Liver (tissue), 3 donors: ENCODE measurements at regions not wholly inside any gene's neighbourhood (a gene's known extent, or its start where the extent isn't known, plus 50 kb on each side); places are given as distances from the start of the nearest gene placed in this dataset.

Experiments
- ATF3 ChIP-seq: IDR thresholded peaks from 2 replicates; pipeline ENCODE4 v1.6.1; 2016; ENCODE audit warnings: antibody characterized with exemption
- CTCF ChIP-seq: fragments of 150-350 bp; IDR thresholded peaks from 2 replicates; pipeline ENCODE4 v1.5.1; 2017; ENCODE audit warnings: improper control_type of control experiment, low read depth, low read length; ENCODE audit not compliant: missing input control
- FOXA1 ChIP-seq: IDR thresholded peaks from 2 replicates; pipeline ENCODE4 v1.6.1; 2016; ENCODE audit warnings: antibody characterized with exemption
- GABPA ChIP-seq, 2 donors: IDR thresholded peaks in 1 of 2; conservative IDR thresholded peaks in 1 of 2; 2 replicates each; pipeline ENCODE4 v1.6.1; 2016; ENCODE audit warnings: antibody characterized with exemption in 2 of 2, mild to moderate bottlenecking in 1 of 2, moderate library complexity in 1 of 2
- JUND ChIP-seq, 2 donors: IDR thresholded peaks; 2 replicates each; pipeline ENCODE4 v1.6.1; 2016; ENCODE audit warnings: antibody characterized with exemption in 2 of 2
- MAX ChIP-seq: IDR thresholded peaks from 2 replicates; pipeline ENCODE4 v1.6.1; 2016; ENCODE audit warnings: antibody characterized with exemption
- NR2F2 ChIP-seq: IDR thresholded peaks from 2 replicates; pipeline ENCODE4 v1.6.1; 2016; ENCODE audit warnings: antibody characterized with exemption
- RAD21 ChIP-seq, 2 donors: IDR thresholded peaks; 2 replicates each; pipeline ENCODE4 v1.6.1; 2016; ENCODE audit warnings: antibody characterized with exemption in 2 of 2, mild to moderate bottlenecking in 2 of 2
- REST ChIP-seq: IDR thresholded peaks from 2 replicates; pipeline ENCODE4 v1.6.1; 2016; ENCODE audit warnings: antibody characterized with exemption, mild to moderate bottlenecking
- RXRA ChIP-seq, 2 donors: IDR thresholded peaks; 2 replicates each; pipeline ENCODE4 v1.6.1; 2017 to 2018; ENCODE audit warnings: antibody characterized with exemption in 2 of 2, mild to moderate bottlenecking in 1 of 2
- SP1 ChIP-seq: IDR thresholded peaks from 2 replicates; pipeline ENCODE4 v1.6.1; 2018; ENCODE audit warnings: antibody characterized with exemption, mild to moderate bottlenecking
- TAF1 ChIP-seq: conservative IDR thresholded peaks from 2 replicates; pipeline ENCODE4 v1.6.1; 2016; ENCODE audit warnings: antibody characterized with exemption, mild to moderate bottlenecking
- YY1 ChIP-seq: IDR thresholded peaks from 2 replicates; pipeline ENCODE4 v1.6.1; 2016; ENCODE audit warnings: antibody characterized with exemption, mild to moderate bottlenecking
- ZBTB33 ChIP-seq: IDR thresholded peaks from 2 replicates; pipeline ENCODE4 v1.6.1; 2016; ENCODE audit warnings: antibody characterized with exemption
- donor health status: healthy.
- donor health status: healthy.

- TF ChIP-seq REST (no peak), YY1 (no peak), CTCF (no peak), NR2F2 (no peak), GABPA (IDR thresholded peaks at IDR 0.05 in 1 of 2, conservative IDR thresholded peaks at IDR 0.05 in 1 of 2) (no peak), ATF3 (no peak), JUND (IDR thresholded peaks at IDR 0.05) (no peak), MAX (no peak), SP1 (no peak), RAD21 (IDR thresholded peaks at IDR 0.05) (no peak), TAF1 (no peak), RXRA (IDR thresholded peaks at IDR 0.05) (no peak), FOXA1 (no peak), ZBTB33 (no peak)
These were observed 57.6 kb upstream of the NEDD9 start for GRCh38 chr6:11290027-11290426.
